Activated naive CD8-positive, alpha-beta T cell treated with anti-CD3 and anti-CD28 coated beads, Interleukin-2, amount 10 ng/mL, durations not matched to agents 7 days and 5 days (primary cell): ENCODE measurements at regions not wholly inside any gene's neighbourhood (a gene's known extent, or its start where the extent isn't known, plus 50 kb on each side); places are given as distances from the start of the nearest gene placed in this dataset.

ENCODE experiments used
- ATAC-seq: fragments of 150-1000 bp; cut with Tn5 transposase; one replicate; pipeline ENCODE4 v1.10.0; 2021; ENCODE audit warnings: low read depth, moderate library complexity
- POLR2A ChIA-PET: fragments of 350-600 bp; sonication (Branson Sonifier 250); formaldehyde crosslinking; loops from one replicate; lab custom pipeline; 2021; ENCODE audit warnings: antibody characterized with exemption; lab: Charles Lee
- DNase-seq: peaks from one replicate; pipeline ENCODE4 v3.0.0; 2021
- H3K27ac Mint-ChIP-seq: one replicate; pipeline ENCODE4 v1.8.0; 2022; ENCODE audit warnings: mild to moderate bottlenecking, mixed read lengths
- H3K27me3 Mint-ChIP-seq: one replicate; pipeline ENCODE4 v1.8.0; 2022; ENCODE audit warnings: mild to moderate bottlenecking, moderate library complexity, mixed read lengths
- H3K36me3 Mint-ChIP-seq: one replicate; pipeline ENCODE4 v1.8.0; 2021; ENCODE audit warnings: mild to moderate bottlenecking, mixed read lengths
- H3K4me1 Mint-ChIP-seq: one replicate; pipeline ENCODE4 v1.8.0; 2021; ENCODE audit warnings: mixed read lengths
- H3K4me3 Mint-ChIP-seq: one replicate; pipeline ENCODE4 v1.8.0; 2022; ENCODE audit warnings: mild to moderate bottlenecking, moderate library complexity, mixed read lengths
- H3K9me3 Mint-ChIP-seq: one replicate; pipeline ENCODE4 v1.8.0; 2021; ENCODE audit warnings: mixed read lengths

- ATAC-seq (no peak), DNase-seq (no peak)
- Mint-ChIP-seq H3K4me3 (no peak overlapping the region), H3K9me3 (no peaks in the 10 kb centered on the region), H3K27me3 (no peaks in the 10 kb centered on the region), H3K27ac (no peak overlapping the region), H3K36me3 (no peaks in the 10 kb centered on the region), H3K4me1 (no peaks in the 10 kb centered on the region)
- POLR2A ChIA-PET = no interaction called here
Measured at GRCh38 chr11:116454951-116455350, 317.8 kb downstream of the BUD13 start.

GRCh38 chr11:116454020-116454645 lies 318.7 kb downstream of the BUD13 start:
- Mint-ChIP-seq H3K9me3 (no peaks in the 10 kb centered on the region), H3K4me1 (no peaks in the 10 kb centered on the region), H3K4me3 (no peak overlapping the region), H3K27me3 (no peaks in the 10 kb centered on the region), H3K36me3 (no peaks in the 10 kb centered on the region), H3K27ac (no peak overlapping the region)
- DNase-seq = no peak
- ATAC-seq = no peak
- POLR2A ChIA-PET = no interaction called here

GRCh38 chr11:116452461-116452860 lies 320.3 kb downstream of the BUD13 start:
- Mint-ChIP-seq H3K9me3 (no peaks in the 10 kb centered on the region), H3K36me3 (no peaks in the 10 kb centered on the region), H3K27ac (no peak overlapping the region), H3K4me3 (no peak overlapping the region), H3K4me1 (no peaks in the 10 kb centered on the region), H3K27me3 (no peaks in the 10 kb centered on the region)
- ATAC-seq (no peak), DNase-seq (no peak)
- POLR2A ChIA-PET = no interaction called here

- DNase-seq (no peak), ATAC-seq (no peak)
- Mint-ChIP-seq H3K9me3 (no peaks in the 10 kb centered on the region), H3K36me3 (no peaks in the 10 kb centered on the region), H3K27ac (no peak overlapping the region), H3K4me3 (no peak overlapping the region), H3K27me3 (peaks cover 4% of the 10 kb centered on the region), H3K4me1 (no peaks in the 10 kb centered on the region)
- POLR2A ChIA-PET = no interaction called here
Measured at GRCh38 chr11:116449522-116449921, 323.3 kb downstream of the BUD13 start.

GRCh38 chr11:116446048-116446941 lies 326.5 kb downstream of the BUD13 start:
- Mint-ChIP-seq H3K4me1 (no peaks in the 10 kb centered on the region), H3K27me3 (peaks cover 4% of the 10 kb centered on the region), H3K4me3 (no peak overlapping the region), H3K36me3 (no peaks in the 10 kb centered on the region), H3K27ac (no peak overlapping the region), H3K9me3 (no peaks in the 10 kb centered on the region)
- no peak for DNase-seq
- ATAC-seq = no peak
- POLR2A ChIA-PET = no interaction called here

GRCh38 chr11:116445108-116446047 lies 327.4 kb downstream of the BUD13 start:
- H3K9me3 Mint-ChIP-seq = peaks cover 1% of the 10 kb centered on the region
- H3K27me3 Mint-ChIP-seq = peaks cover 4% of the 10 kb centered on the region
- no peak for ATAC-seq
- no peaks in the 10 kb centered on the region for H3K4me1 Mint-ChIP-seq
- POLR2A ChIA-PET = no interaction called here
- DNase-seq = no peak
- H3K4me3 Mint-ChIP-seq = no peak overlapping the region
- no peak overlapping the region for H3K27ac Mint-ChIP-seq
- H3K36me3 Mint-ChIP-seq = no peaks in the 10 kb centered on the region

- peaks cover 1% of the 10 kb centered on the region for H3K9me3 Mint-ChIP-seq
- H3K4me1 Mint-ChIP-seq = no peaks in the 10 kb centered on the region
- no peak overlapping the region for H3K27ac Mint-ChIP-seq
Measured at GRCh38 chr11:116442238-116442752, 330.5 kb downstream of the BUD13 start.

GRCh38 chr11:116439361-116439677 lies 333.5 kb downstream of the BUD13 start:
- Mint-ChIP-seq H3K27me3 (no peaks in the 10 kb centered on the region), H3K4me3 (no peak overlapping the region), H3K27ac (no peak overlapping the region), H3K36me3 (no peaks in the 10 kb centered on the region), H3K9me3 (peaks cover 1% of the 10 kb centered on the region), H3K4me1 (no peaks in the 10 kb centered on the region)
- no peak for DNase-seq
- POLR2A ChIA-PET = no interaction called here
- ATAC-seq = no peak

More at GRCh38 chr11:116442238-116442752, 330.5 kb downstream of the BUD13 start:
- peaks cover 4% of the 10 kb centered on the region for H3K27me3 Mint-ChIP-seq
- POLR2A ChIA-PET = no interaction called here
- ATAC-seq = no peak
- no peaks in the 10 kb centered on the region for H3K36me3 Mint-ChIP-seq
- H3K4me3 Mint-ChIP-seq = no peak overlapping the region
- DNase-seq = no peak

- Mint-ChIP-seq H3K4me3 (no peak overlapping the region), H3K4me1 (no peaks in the 10 kb centered on the region), H3K36me3 (no peaks in the 10 kb centered on the region), H3K27me3 (no peaks in the 10 kb centered on the region), H3K9me3 (peaks cover 1% of the 10 kb centered on the region), H3K27ac (no peak overlapping the region)
- POLR2A ChIA-PET = no interaction called here
- ATAC-seq = no peak
- no peak for DNase-seq
Measured at GRCh38 chr11:116438651-116439360, 334.0 kb downstream of the BUD13 start.

GRCh38 chr11:116434986-116435385 lies 337.8 kb downstream of the BUD13 start:
- Mint-ChIP-seq H3K9me3 (no peaks in the 10 kb centered on the region), H3K4me3 (no peak overlapping the region), H3K27ac (no peak overlapping the region), H3K4me1 (no peaks in the 10 kb centered on the region), H3K27me3 (no peaks in the 10 kb centered on the region), H3K36me3 (no peaks in the 10 kb centered on the region)
- ATAC-seq = no peak
- no peak for DNase-seq
- POLR2A ChIA-PET = no interaction called here

- no peak overlapping the region for H3K4me3 Mint-ChIP-seq
- ATAC-seq = no peak
- no peaks in the 10 kb centered on the region for H3K9me3 Mint-ChIP-seq
- no peaks in the 10 kb centered on the region for H3K36me3 Mint-ChIP-seq
- POLR2A ChIA-PET = no interaction called here
- no peaks in the 10 kb centered on the region for H3K4me1 Mint-ChIP-seq
- H3K27ac Mint-ChIP-seq = no peak overlapping the region
- DNase-seq = no peak
- H3K27me3 Mint-ChIP-seq = peaks cover 9% of the 10 kb centered on the region
Measured at GRCh38 chr11:116432301-116432700, 340.5 kb downstream of the BUD13 start.

- no peaks in the 10 kb centered on the region for H3K36me3 Mint-ChIP-seq
- ATAC-seq (no peak), DNase-seq (no peak)
- H3K27me3 Mint-ChIP-seq = peaks cover 9% of the 10 kb centered on the region
- no peak overlapping the region for H3K4me3 Mint-ChIP-seq
- POLR2A ChIA-PET = no interaction called here
- no peak overlapping the region for H3K27ac Mint-ChIP-seq
- no peaks in the 10 kb centered on the region for H3K4me1 Mint-ChIP-seq
- no peaks in the 10 kb centered on the region for H3K9me3 Mint-ChIP-seq
Measured at GRCh38 chr11:116431842-116432241, 340.9 kb downstream of the BUD13 start.

GRCh38 chr11:116428638-116428975 lies 344.2 kb downstream of the BUD13 start:
- Mint-ChIP-seq H3K4me1 (no peaks in the 10 kb centered on the region), H3K9me3 (no peaks in the 10 kb centered on the region), H3K4me3 (no peak overlapping the region), H3K36me3 (no peaks in the 10 kb centered on the region), H3K27ac (no peak overlapping the region), H3K27me3 (peaks cover 9% of the 10 kb centered on the region)
- DNase-seq (no peak), ATAC-seq (no peak)
- POLR2A ChIA-PET = no interaction called here
